ENCODE measurements at regions not wholly inside any gene's neighbourhood (a gene's known extent, or its start where the extent isn't known, plus 50 kb on each side); places are given as distances from the start of the nearest gene placed in this dataset.
"Not testable (repeated sequence)": the region's sequence is repeated elsewhere in the genome, so short reads cannot be mapped to it uniquely, and the experiment has no call there.

DNA sequence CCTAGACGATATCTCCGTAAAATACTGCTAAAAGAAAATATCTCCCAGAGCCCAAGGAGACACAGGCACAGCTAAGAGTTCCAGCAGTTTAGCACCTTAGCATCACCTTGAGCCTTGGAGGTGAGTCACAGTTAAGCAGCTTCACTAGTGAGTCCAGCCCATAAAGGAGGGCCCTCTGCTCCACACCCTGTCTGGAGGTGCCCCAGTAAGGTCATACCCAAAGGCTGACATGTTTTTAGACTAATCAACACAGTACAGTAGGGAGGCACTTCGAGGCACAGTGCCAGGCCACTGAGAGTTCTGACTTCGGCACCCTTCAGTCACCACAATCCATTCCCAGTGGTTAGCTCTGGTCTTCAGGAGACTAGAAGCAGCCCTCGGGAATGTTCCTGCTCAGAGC, 121.8 kb downstream of the CDRT15L2 start:
- DNase-seq (ENCODE audit: low read depth, low spot score); BruUV-seq (replicated peaks); ATAC-seq; H2AFZ ChIP-seq (ENCODE audit: control insufficient read depth, low read depth, low read length); H3K4me2 ChIP-seq (ENCODE audit: control insufficient read depth, insufficient read depth); H3K9me3 ChIP-seq (replicated peaks; ENCODE audit: control insufficient read depth, insufficient read depth, low read length); H3K9ac ChIP-seq (ENCODE audit: control insufficient read depth, insufficient read depth, low read length); H3K27me3 ChIP-seq (replicated peaks in 1 of 2; ENCODE audit: control insufficient read depth in 2 of 2, insufficient read depth in 2 of 2, low read length in 1 of 2); CTCF ChIA-PET; intact Hi-C loops (cut with micrococcal nuclease; ENCODE audit: unreplicated experiment); FAIRE-seq; H3K79me2 ChIP-seq (ENCODE audit: control insufficient read depth, insufficient read depth, low read length); SMC1A ChIA-PET (ENCODE audit: uncharacterized antibody, unreplicated experiment); H3K4me3 ChIP-seq; H4K20me1 ChIP-seq (ENCODE audit: control insufficient read depth, insufficient read depth); H3K36me3 ChIP-seq (ENCODE audit: control insufficient read depth in 2 of 2, insufficient read depth in 2 of 2, low read length in 1 of 2); RAD21 ChIA-PET (ENCODE audit: unreplicated experiment); H3K27ac ChIP-seq (ENCODE audit: control insufficient read depth, insufficient read depth); in situ Hi-C loops (cut with MboI): not testable (repeated sequence)
- POLR2A ChIA-PET, result interaction anchor here (0.6 kb wide), 1 partner anchor 439 kb away, joined by 3 read pairs; no protein-coding TSS in a partner anchor
- H3K4me1 ChIP-seq (ENCODE audit: control insufficient read depth, insufficient read depth, low read length), result peaks cover 16% of the 10 kb centered on the region; the same call in 1 of the 2 replicates
- 34% methylated on average over 5 of the region's 5 CpGs for WGBS (ENCODE audit: insufficient coverage, insufficient replicate concordance, low lambda C conversion rate, missing lambda C conversion rate)

DNA sequence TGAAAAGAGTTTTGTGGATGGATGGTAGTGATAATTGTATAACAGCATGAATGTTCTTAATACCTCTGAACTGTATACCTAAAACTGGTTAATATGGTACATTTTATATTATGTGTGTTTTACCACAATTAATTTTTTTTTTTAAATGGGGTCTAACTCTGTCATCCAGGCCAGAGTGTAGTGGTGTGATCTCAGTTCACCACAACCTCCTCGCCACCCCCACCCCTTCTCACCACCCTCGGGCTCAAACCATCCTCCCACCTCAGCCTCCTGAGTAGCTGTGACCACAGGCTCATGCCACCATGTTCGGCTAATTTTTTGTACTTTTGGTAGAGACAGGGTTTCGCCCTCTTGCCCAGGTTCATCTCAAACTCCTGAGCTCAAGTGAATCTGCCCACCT, 123.2 kb downstream of the CDRT15L2 start:
- Histone ChIP-seq H3K36me3 (ENCODE audit: control insufficient read depth in 2 of 2, insufficient read depth in 2 of 2, low read length in 1 of 2) (no peaks in the 10 kb centered on the region), H2AFZ (ENCODE audit: control insufficient read depth, low read depth, low read length) (no peak overlapping the region), H3K9ac (ENCODE audit: control insufficient read depth, insufficient read depth, low read length) (no peak overlapping the region), H3K4me1 (ENCODE audit: control insufficient read depth, insufficient read depth, low read length) (peaks cover 16% of the 10 kb centered on the region; the same call in 1 of the 2 replicates), H3K4me3 (no peak overlapping the region), H3K79me2 (ENCODE audit: control insufficient read depth, insufficient read depth, low read length) (peaks cover 2% of the 10 kb centered on the region; the same call in 1 of the 2 replicates), H3K27ac (ENCODE audit: control insufficient read depth, insufficient read depth) (no peak overlapping the region), H3K4me2 (ENCODE audit: control insufficient read depth, insufficient read depth) (no peak overlapping the region), H3K27me3 (replicated peaks in 1 of 2; ENCODE audit: control insufficient read depth in 2 of 2, insufficient read depth in 2 of 2, low read length in 1 of 2) (no peaks in the 10 kb centered on the region), H4K20me1 (ENCODE audit: control insufficient read depth, insufficient read depth) (no peaks in the 10 kb centered on the region), H3K9me3 (replicated peaks; ENCODE audit: control insufficient read depth, insufficient read depth, low read length) (no peaks in the 10 kb centered on the region)
- SMC1A ChIA-PET (ENCODE audit: uncharacterized antibody, unreplicated experiment), result no interaction called here
- CTCF ChIA-PET, result no interaction called here
- BruUV-seq (replicated peaks), result no TSS peak
- DNase-seq (ENCODE audit: low read depth, low spot score) (no peak), FAIRE-seq (no peak), ATAC-seq (no peak)
- 58% methylated on average over 4 of the region's 4 CpGs for WGBS (ENCODE audit: insufficient coverage, insufficient replicate concordance, low lambda C conversion rate, missing lambda C conversion rate)
- RAD21 ChIA-PET (ENCODE audit: unreplicated experiment), result no interaction called here
- intact Hi-C loops (cut with micrococcal nuclease; ENCODE audit: unreplicated experiment), result no loop called here
- in situ Hi-C loops (cut with MboI), result no loop called here
- POLR2A ChIA-PET, result no interaction called here
- no peak for TF ChIP-seq ZNF274 (IDR thresholded peaks at IDR 0.05; ENCODE audit: insufficient read depth, insufficient read length)
- no peak for TF ChIP-seq SMARCA5 (IDR thresholded peaks at IDR 0.05)
- TF ChIP-seq ESRRA (IDR thresholded peaks at IDR 0.05; ENCODE audit: low read length), result no peak
- TF ChIP-seq ZNF24 (IDR thresholded peaks at IDR 0.05), result no peak
- TF ChIP-seq, protein P1, sequence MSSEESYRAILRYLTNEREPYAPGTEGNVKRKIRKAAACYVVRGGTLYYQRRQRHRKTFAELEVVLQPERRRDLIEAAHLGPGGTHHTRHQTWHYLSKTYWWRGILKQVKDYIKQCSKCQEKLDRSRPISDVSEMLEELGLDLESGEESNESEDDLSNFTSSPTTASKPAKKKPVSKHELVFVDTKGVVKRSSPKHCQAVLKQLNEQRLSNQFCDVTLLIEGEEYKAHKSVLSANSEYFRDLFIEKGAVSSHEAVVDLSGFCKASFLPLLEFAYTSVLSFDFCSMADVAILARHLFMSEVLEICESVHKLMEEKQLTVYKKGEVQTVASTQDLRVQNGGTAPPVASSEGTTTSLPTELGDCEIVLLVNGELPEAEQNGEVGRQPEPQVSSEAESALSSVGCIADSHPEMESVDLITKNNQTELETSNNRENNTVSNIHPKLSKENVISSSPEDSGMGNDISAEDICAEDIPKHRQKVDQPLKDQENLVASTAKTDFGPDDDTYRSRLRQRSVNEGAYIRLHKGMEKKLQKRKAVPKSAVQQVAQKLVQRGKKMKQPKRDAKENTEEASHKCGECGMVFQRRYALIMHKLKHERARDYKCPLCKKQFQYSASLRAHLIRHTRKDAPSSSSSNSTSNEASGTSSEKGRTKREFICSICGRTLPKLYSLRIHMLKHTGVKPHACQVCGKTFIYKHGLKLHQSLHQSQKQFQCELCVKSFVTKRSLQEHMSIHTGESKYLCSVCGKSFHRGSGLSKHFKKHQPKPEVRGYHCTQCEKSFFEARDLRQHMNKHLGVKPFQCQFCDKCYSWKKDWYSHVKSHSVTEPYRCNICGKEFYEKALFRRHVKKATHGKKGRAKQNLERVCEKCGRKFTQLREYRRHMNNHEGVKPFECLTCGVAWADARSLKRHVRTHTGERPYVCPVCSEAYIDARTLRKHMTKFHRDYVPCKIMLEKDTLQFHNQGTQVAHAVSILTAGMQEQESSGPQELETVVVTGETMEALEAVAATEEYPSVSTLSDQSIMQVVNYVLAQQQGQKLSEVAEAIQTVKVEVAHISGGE (CRISPR knock-in tag; IDR thresholded peaks at IDR 0.05), result no peak
- no peak for TF ChIP-seq HDGF (IDR thresholded peaks at IDR 0.05)
- no peak for TF ChIP-seq HCFC1 (IDR thresholded peaks at IDR 0.05; ENCODE audit: low read length)
- TF ChIP-seq BCLAF1 (IDR thresholded peaks at IDR 0.05), result no peak
- no peak for TF ChIP-seq CREB1 (IDR thresholded peaks at IDR 0.05; ENCODE audit: low read depth)
- no peak for TF ChIP-seq SMC3 (IDR thresholded peaks at IDR 0.05; ENCODE audit: borderline replicate concordance, low read length)
- no peak for TF ChIP-seq NR2C2 (IDR thresholded peaks at IDR 0.05; ENCODE audit: borderline replicate concordance, control insufficient read depth, insufficient read length, low read depth)
- no peak for TF ChIP-seq RAD51 (IDR thresholded peaks at IDR 0.05)

Measured in GM12878 (cell line).